Fibroblast of lung (primary cell): ENCODE measurements at regions not wholly inside any gene's neighbourhood (a gene's known extent, or its start where the extent isn't known, plus 50 kb on each side); places are given as distances from the start of the nearest gene placed in this dataset.

Experiments
- EZH2 ChIP-seq: IDR thresholded peaks from 2 replicates; pipeline ENCODE4 v1.5.1; 2012; ENCODE audit warnings: low read length, control low read depth, mild to moderate bottlenecking; ENCODE audit errors: missing control alignments
- TF ChIP-seq, protein P1 (sequence below), 2 donors: IDR thresholded peaks in 1 of 2; conservative IDR thresholded peaks in 1 of 2; 1 replicate in 1 of 2; 2 replicates in 1 of 2; pipeline ENCODE4 v1.5.1; 2011 to 2012; ENCODE audit warnings: low read length in 2 of 2, control low read depth in 1 of 2, inconsistent platforms in 1 of 2, low read depth in 1 of 2, mild to moderate bottlenecking in 1 of 2

DNA sequence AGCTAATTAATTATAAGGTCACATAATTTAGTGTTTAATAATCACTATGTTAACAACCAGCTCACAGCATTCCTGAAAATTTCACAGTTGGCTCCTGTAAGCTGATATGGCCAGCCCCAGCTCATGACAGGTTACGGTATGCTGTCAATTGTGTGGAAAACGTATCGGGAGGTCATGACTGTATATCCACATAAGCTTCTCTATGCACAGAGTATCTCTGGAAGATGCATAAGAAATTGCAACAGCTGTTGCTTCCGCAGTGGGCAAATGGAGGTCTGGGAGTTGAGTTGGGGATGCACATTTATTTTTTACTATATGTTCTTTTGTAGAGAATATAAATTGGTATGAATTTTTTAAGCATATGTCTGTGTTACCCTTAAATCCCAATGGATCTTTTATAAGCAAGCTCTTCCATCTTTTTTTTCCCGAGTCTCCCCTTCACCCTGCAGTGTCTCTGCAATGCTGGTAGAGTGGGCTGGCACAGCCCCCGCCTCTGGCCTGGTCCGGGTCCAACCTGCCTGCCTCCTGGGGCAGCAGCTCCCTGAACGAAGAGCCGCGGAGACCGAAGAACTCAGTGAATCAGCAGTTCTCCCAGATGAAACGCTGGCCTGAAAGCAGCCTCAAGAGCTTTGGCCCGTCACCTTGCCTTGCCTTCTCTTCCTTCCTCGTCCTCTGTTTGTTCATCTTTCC lies 139.9 kb upstream of the CDYL start:
- TF ChIP-seq, protein P1, sequence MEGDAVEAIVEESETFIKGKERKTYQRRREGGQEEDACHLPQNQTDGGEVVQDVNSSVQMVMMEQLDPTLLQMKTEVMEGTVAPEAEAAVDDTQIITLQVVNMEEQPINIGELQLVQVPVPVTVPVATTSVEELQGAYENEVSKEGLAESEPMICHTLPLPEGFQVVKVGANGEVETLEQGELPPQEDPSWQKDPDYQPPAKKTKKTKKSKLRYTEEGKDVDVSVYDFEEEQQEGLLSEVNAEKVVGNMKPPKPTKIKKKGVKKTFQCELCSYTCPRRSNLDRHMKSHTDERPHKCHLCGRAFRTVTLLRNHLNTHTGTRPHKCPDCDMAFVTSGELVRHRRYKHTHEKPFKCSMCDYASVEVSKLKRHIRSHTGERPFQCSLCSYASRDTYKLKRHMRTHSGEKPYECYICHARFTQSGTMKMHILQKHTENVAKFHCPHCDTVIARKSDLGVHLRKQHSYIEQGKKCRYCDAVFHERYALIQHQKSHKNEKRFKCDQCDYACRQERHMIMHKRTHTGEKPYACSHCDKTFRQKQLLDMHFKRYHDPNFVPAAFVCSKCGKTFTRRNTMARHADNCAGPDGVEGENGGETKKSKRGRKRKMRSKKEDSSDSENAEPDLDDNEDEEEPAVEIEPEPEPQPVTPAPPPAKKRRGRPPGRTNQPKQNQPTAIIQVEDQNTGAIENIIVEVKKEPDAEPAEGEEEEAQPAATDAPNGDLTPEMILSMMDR (conservative IDR thresholded peaks at IDR 0.05 in 1 of 2, IDR thresholded peaks at IDR 0.05 in 1 of 2; ENCODE audit: low read depth in 1 of 2, low read length in 2 of 2): no peak
- TF ChIP-seq EZH2: no peak
